B cell (primary cell): ENCODE measurements at regions not wholly inside any gene's neighbourhood (a gene's known extent, or its start where the extent isn't known, plus 50 kb on each side); places are given as distances from the start of the nearest gene placed in this dataset.

Experiments used
- ATAC-seq: fragments of 200-7000 bp; cut with Tn5 transposase; one replicate; pipeline ENCODE4 v1.10.0; 2021; ENCODE audit warnings: low read depth, mild to moderate bottlenecking, moderate number of reproducible peaks, moderate library complexity
- CTCF ChIA-PET: fragments of 350-600 bp; sonication (Branson Sonifier 250); formaldehyde crosslinking; loops from one replicate; lab custom pipeline; 2021; ENCODE audit warnings: antibody characterized with exemption, inconsistent platforms; lab: Charles Lee
- POLR2A ChIA-PET: fragments of 350-600 bp; sonication (Branson Sonifier 250); formaldehyde crosslinking; loops from one replicate; lab custom pipeline; 2021; ENCODE audit warnings: antibody characterized with exemption; lab: Charles Lee
- DNase-seq: peaks from one replicate; pipeline ENCODE4 v3.0.0; 2013
- H2AFZ ChIP-seq: 2 replicates; pipeline ENCODE4 v1.6.1; 2012; ENCODE audit warnings: mild to moderate bottlenecking, low read depth, low read length; ENCODE audit not compliant: insufficient read depth, poor library complexity, severe bottlenecking
- H3K27ac ChIP-seq, 2 donors: 1 replicate in 1 of 2; 2 replicates in 1 of 2; pipeline ENCODE4 v1.5.1; 2012 to 2013; ENCODE audit warnings: low read length in 2 of 2, mild to moderate bottlenecking in 2 of 2, moderate library complexity in 1 of 2
- H3K27me3 ChIP-seq, 4 experiments: fragments of 200-600 bp in 1 of 4; sonication (generic) in 1 of 4; replicated peaks in 1 of 4; 1 replicate in 2 of 4; 2 replicates in 2 of 4; pipeline versions ENCODE4 v1.6.1 to v1.7.0; 2013 to 2016; ENCODE audit warnings: low read length in 3 of 4, mild to moderate bottlenecking in 2 of 4, mixed read lengths in 1 of 4, moderate library complexity in 1 of 4; ENCODE audit not compliant: insufficient read depth in 4 of 4, control insufficient read depth in 3 of 4; ENCODE audit errors: control extremely low read depth in 1 of 4
- H3K36me3 ChIP-seq, 2 experiments: replicated peaks in 1 of 2; 1 replicate in 1 of 2; 2 replicates in 1 of 2; pipeline versions ENCODE4 v1.6.1 to v1.7.1; 2013; ENCODE audit warnings: low read length in 1 of 2; ENCODE audit not compliant: insufficient read depth in 2 of 2, control insufficient read depth in 1 of 2; ENCODE audit errors: control extremely low read depth in 1 of 2, extremely low read depth in 1 of 2
- H3K4me1 ChIP-seq, 2 donors: fragments of 200-600 bp in 1 of 2; sonication (generic) in 1 of 2; 1 replicate in 1 of 2; 2 replicates in 1 of 2; pipeline versions ENCODE4 v1.5.1 to v1.6.1; 2013 to 2017; ENCODE audit warnings: low read length in 2 of 2; ENCODE audit not compliant: control insufficient read depth in 2 of 2, insufficient read depth in 2 of 2
- H3K4me2 ChIP-seq: replicated peaks from 2 replicates; pipeline ENCODE3; 2012; ENCODE audit warnings: mild to moderate bottlenecking, low read depth, low read length; ENCODE audit not compliant: poor library complexity, severe bottlenecking
- H3K4me3 ChIP-seq, 5 experiments: fragments of 200-600 bp in 1 of 5; sonication (generic) in 1 of 5; 1 replicate in 3 of 5; 2 replicates in 2 of 5; pipeline versions ENCODE4 v1.5.1 to v1.7.0; 2011 to 2016; ENCODE audit warnings: low read length in 4 of 5, mild to moderate bottlenecking in 4 of 5, low read depth in 2 of 5, control low read depth in 1 of 5, moderate library complexity in 1 of 5; ENCODE audit not compliant: insufficient read depth in 1 of 5; ENCODE audit errors: control extremely low read depth in 1 of 5, extremely low read depth in 1 of 5
- H3K79me2 ChIP-seq: fragments of 200-600 bp; sonication (generic); one replicate; pipeline ENCODE4 v1.6.0; 2016; ENCODE audit warnings: low read length; ENCODE audit not compliant: control insufficient read depth, insufficient read depth
- H3K9ac ChIP-seq: fragments of 200-600 bp; sonication (generic); 2 replicates; pipeline ENCODE4 v1.6.1; 2017; ENCODE audit warnings: mild to moderate bottlenecking, low read length, moderate library complexity
- H3K9me3 ChIP-seq, 3 donors: one replicate each; pipeline versions ENCODE4 v1.6.1 to v1.7.1; 2013; ENCODE audit warnings: low read length in 2 of 3; ENCODE audit not compliant: control insufficient read depth in 2 of 3, insufficient read depth in 1 of 3; ENCODE audit errors: control extremely low read depth in 1 of 3
- H4K20me1 ChIP-seq: 2 replicates; pipeline ENCODE4 v1.6.0; 2012; ENCODE audit warnings: mild to moderate bottlenecking, low read length; ENCODE audit not compliant: insufficient read depth, control insufficient read depth, poor library complexity, severe bottlenecking
- H3K27ac Mint-ChIP-seq: one replicate; pipeline ENCODE4 v1.8.0; 2021; ENCODE audit warnings: mixed read lengths
- H3K27me3 Mint-ChIP-seq: one replicate; pipeline ENCODE4 v1.8.0; 2021; ENCODE audit warnings: mixed read lengths
- H3K4me1 Mint-ChIP-seq: one replicate; pipeline ENCODE4 v1.8.0; 2021; ENCODE audit warnings: mixed read lengths
- H3K4me3 Mint-ChIP-seq: one replicate; pipeline ENCODE4 v1.8.0; 2021; ENCODE audit warnings: mixed read lengths
- H3K9me3 Mint-ChIP-seq: one replicate; pipeline ENCODE4 v1.8.0; 2022; ENCODE audit warnings: mixed read lengths; ENCODE audit not compliant: insufficient read depth
- EZH2 ChIP-seq: IDR thresholded peaks from 2 replicates; pipeline ENCODE4 v1.6.1; 2012; ENCODE audit warnings: borderline replicate concordance, low read depth, mild to moderate bottlenecking, moderate library complexity, low read length; ENCODE audit not compliant: insufficient read depth, poor library complexity, severe bottlenecking
- WGBS: methylation state at CpG from one replicate; pipeline ENCODE4 v1.1.5; 2013; ENCODE audit warnings: missing lambda C conversion rate; ENCODE audit not compliant: insufficient coverage; 5-methylcytosine and 5-hydroxymethylcytosine counted together
- intact Hi-C: fragments of 100-400 bp; cut with micrococcal nuclease; formaldehyde crosslinking; loops from one replicate; pipeline ENCODE4 v1.10.0; 2022
- TF ChIP-seq, protein P1 (sequence below): fragments of 200-600 bp; IDR thresholded peaks from one replicate; pipeline ENCODE4 v1.8.0; 2022; ENCODE audit warnings: antibody characterized with exemption, mild to moderate bottlenecking

DNA sequence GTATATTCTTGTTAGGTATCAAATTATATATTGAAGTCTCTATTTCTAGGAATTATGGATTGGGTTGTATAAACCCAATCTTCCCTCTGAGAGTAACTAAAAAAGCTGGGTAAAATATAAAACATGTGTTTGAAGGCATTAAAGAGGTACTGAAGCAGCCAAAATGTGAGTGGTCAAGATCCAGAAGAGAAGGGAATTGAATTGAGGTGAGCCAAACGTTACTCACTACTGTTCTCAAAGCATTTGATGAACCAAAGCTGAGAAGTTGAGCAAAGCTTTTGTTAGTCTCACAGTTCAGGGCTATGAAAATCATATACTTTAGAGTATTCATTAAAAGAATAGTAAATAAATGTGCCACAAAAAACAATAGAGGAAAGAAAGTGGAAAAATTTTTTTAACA is 365.8 kb downstream of the BCKDHB start:
- CTCF ChIA-PET: no interaction called here
- Histone ChIP-seq H3K79me2 (no peaks in the 10 kb centered on the region), H3K9me3 (no peaks in the 10 kb centered on the region), H3K27ac (no peak overlapping the region), H3K27me3 (no peaks in the 10 kb centered on the region), H3K4me2 (no peak overlapping the region), H3K4me1 (no peaks in the 10 kb centered on the region), H3K9ac (no peak overlapping the region), H4K20me1 (no peaks in the 10 kb centered on the region), H3K36me3 (no peaks in the 10 kb centered on the region), H3K4me3 (no peak overlapping the region), H2AFZ (no peak overlapping the region)
- POLR2A ChIA-PET: no interaction called here
- DNase-seq (no peak), ATAC-seq (no peak)
- no CpG with 5 or more reads among the region's 1 CpG for WGBS
- H3K4me3 Mint-ChIP-seq: no peak overlapping the region
- H3K27ac Mint-ChIP-seq: no peak overlapping the region
- intact Hi-C loops: no loop called here
- H3K4me1 Mint-ChIP-seq: no peaks in the 10 kb centered on the region
- TF ChIP-seq, protein P1, sequence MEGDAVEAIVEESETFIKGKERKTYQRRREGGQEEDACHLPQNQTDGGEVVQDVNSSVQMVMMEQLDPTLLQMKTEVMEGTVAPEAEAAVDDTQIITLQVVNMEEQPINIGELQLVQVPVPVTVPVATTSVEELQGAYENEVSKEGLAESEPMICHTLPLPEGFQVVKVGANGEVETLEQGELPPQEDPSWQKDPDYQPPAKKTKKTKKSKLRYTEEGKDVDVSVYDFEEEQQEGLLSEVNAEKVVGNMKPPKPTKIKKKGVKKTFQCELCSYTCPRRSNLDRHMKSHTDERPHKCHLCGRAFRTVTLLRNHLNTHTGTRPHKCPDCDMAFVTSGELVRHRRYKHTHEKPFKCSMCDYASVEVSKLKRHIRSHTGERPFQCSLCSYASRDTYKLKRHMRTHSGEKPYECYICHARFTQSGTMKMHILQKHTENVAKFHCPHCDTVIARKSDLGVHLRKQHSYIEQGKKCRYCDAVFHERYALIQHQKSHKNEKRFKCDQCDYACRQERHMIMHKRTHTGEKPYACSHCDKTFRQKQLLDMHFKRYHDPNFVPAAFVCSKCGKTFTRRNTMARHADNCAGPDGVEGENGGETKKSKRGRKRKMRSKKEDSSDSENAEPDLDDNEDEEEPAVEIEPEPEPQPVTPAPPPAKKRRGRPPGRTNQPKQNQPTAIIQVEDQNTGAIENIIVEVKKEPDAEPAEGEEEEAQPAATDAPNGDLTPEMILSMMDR: no peak
- TF ChIP-seq EZH2: no peak
- H3K9me3 Mint-ChIP-seq: no peaks in the 10 kb centered on the region
- H3K27me3 Mint-ChIP-seq: no peaks in the 10 kb centered on the region

DNA sequence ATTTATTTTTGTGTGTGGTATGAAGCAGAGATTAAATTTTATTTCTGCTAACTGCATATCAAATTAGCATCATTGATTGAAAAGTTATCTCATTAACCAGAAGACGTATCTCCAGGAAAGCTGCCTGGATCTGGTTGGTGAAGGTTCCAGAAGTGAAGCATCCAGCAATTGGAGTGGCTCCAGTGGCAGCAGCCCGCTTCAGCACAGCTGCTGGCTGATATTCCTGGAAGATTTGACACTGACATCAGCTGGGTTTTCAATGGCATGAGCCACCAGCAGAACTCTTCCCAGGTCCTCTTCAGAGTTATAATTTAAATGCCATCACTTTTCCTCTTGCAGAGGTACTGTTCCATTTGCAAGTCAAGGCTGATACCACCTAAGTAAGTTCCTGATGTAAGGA is 363.5 kb downstream of the BCKDHB start:
- H3K36me3 ChIP-seq: no peaks in the 10 kb centered on the region
- 88% methylated on average over 2 of the region's 2 CpGs for WGBS
- H3K27me3 Mint-ChIP-seq: no peaks in the 10 kb centered on the region
- no peaks in the 10 kb centered on the region for H3K4me1 ChIP-seq
- no peaks in the 10 kb centered on the region for H3K27me3 ChIP-seq
- no peak overlapping the region for H3K4me2 ChIP-seq
- DNase-seq: no peak
- no peaks in the 10 kb centered on the region for H3K9me3 Mint-ChIP-seq
- no peak overlapping the region for H3K4me3 ChIP-seq
- ChIA-PET CTCF (no interaction called here), POLR2A (no interaction called here)
- no peak for ATAC-seq
- no peak overlapping the region for H3K9ac ChIP-seq
- no peak overlapping the region for H2AFZ ChIP-seq
- H4K20me1 ChIP-seq: no peaks in the 10 kb centered on the region
- no peak overlapping the region for H3K27ac ChIP-seq
- intact Hi-C loops: no loop called here
- no peaks in the 10 kb centered on the region for H3K4me1 Mint-ChIP-seq
- no peak overlapping the region for H3K27ac Mint-ChIP-seq
- no peaks in the 10 kb centered on the region for H3K79me2 ChIP-seq
- TF ChIP-seq, protein P1: no peak
- no peak for TF ChIP-seq EZH2
- no peaks in the 10 kb centered on the region for H3K9me3 ChIP-seq
- no peak overlapping the region for H3K4me3 Mint-ChIP-seq
